HL-60 (cell line): ENCODE measurements at regions not wholly inside any gene's neighbourhood (a gene's known extent, or its start where the extent isn't known, plus 50 kb on each side); places are given as distances from the start of the nearest gene placed in this dataset.

Experiments used
- DNase-seq, 2 experiments: peaks; one replicate each; pipeline ENCODE4 v3.0.0-alpha.2; 2010 to 2020; ENCODE audit warnings: low read depth in 1 of 2, low spot score in 1 of 2
- H3K27ac ChIP-seq: fragments of 250-450 bp; sonication (Bioruptor Pico); replicated peaks from 2 replicates; pipeline ENCODE4 v1.5.1; 2020; ENCODE audit warnings: mild to moderate bottlenecking, moderate library complexity
- H3K27me3 ChIP-seq: fragments of 250-450 bp; sonication (Bioruptor Pico); 2 replicates; pipeline ENCODE4 v1.5.1; 2021; ENCODE audit warnings: mild to moderate bottlenecking, moderate library complexity; ENCODE audit not compliant: insufficient read depth, poor library complexity, severe bottlenecking
- H3K4me3 ChIP-seq: replicated peaks from 2 replicates; pipeline ENCODE4 v1.5.1; 2011; ENCODE audit warnings: mild to moderate bottlenecking, control low read depth, low read length; ENCODE audit not compliant: insufficient read depth
- CTCF ChIP-seq: IDR thresholded peaks from one replicate; pipeline ENCODE4 v1.5.1; 2011; ENCODE audit warnings: low read length, control low read depth, inconsistent platforms; ENCODE audit not compliant: insufficient read depth
- GABPA ChIP-seq: IDR thresholded peaks from 2 replicates; pipeline ENCODE4 v1.6.1; 2012; ENCODE audit warnings: low read depth
- POLR2AphosphoS5 ChIP-seq: IDR thresholded peaks from 2 replicates; pipeline ENCODE4 v1.6.1; 2012; ENCODE audit warnings: low read depth
- REST ChIP-seq: IDR thresholded peaks from 2 replicates; pipeline ENCODE4 v1.6.1; 2012; ENCODE audit warnings: low read depth; ENCODE audit not compliant: insufficient replicate concordance
- SPI1 ChIP-seq: IDR thresholded peaks from 2 replicates; pipeline ENCODE4 v1.6.1; 2012; ENCODE audit warnings: low read depth, mild to moderate bottlenecking, borderline replicate concordance

- TF ChIP-seq CTCF (no peak), POLR2AphosphoS5 (no peak), REST (no peak), GABPA (no peak), SPI1 (no peak)
- DNase-seq: no peak
- Histone ChIP-seq H3K27ac (no peak overlapping the region), H3K27me3 (no peaks in the 10 kb centered on the region), H3K4me3 (no peak overlapping the region)
Observed at GRCh38 chr2:81097361-81097760, 792.8 kb upstream of the LRRTM1 start.

- Histone ChIP-seq H3K27ac (no peak overlapping the region), H3K4me3 (no peak overlapping the region), H3K27me3 (no peaks in the 10 kb centered on the region)
- no peak for DNase-seq
- TF ChIP-seq GABPA: no peak
- no peak for TF ChIP-seq POLR2AphosphoS5
- TF ChIP-seq SPI1: no peak
- TF ChIP-seq REST: no peak
- no peak for TF ChIP-seq CTCF
Observed at GRCh38 chr2:81093031-81093430, 788.5 kb upstream of the LRRTM1 start.

- no peak for DNase-seq
- Histone ChIP-seq H3K4me3 (no peak overlapping the region), H3K27me3 (no peaks in the 10 kb centered on the region), H3K27ac (no peak overlapping the region)
- no peak for TF ChIP-seq SPI1
- no peak for TF ChIP-seq GABPA
- TF ChIP-seq CTCF: no peak
- TF ChIP-seq REST: no peak
- no peak for TF ChIP-seq POLR2AphosphoS5
Observed at GRCh38 chr2:81087646-81088045, 783.1 kb upstream of the LRRTM1 start.
